Left lung (tissue), 4 donors: ENCODE measurements at regions not wholly inside any gene's neighbourhood (a gene's known extent, or its start where the extent isn't known, plus 50 kb on each side); places are given as distances from the start of the nearest gene placed in this dataset.

Experiments used
- ATAC-seq: fragments of 200-7000 bp; cut with Tn5 transposase; one replicate; pipeline ENCODE4 v1.9.1; 2020; ENCODE audit warnings: moderate library complexity
- DNase-seq, 4 donors: peaks; one replicate each; pipeline ENCODE4 v3.0.0-alpha.2; 2013 to 2020
- H3K27ac ChIP-seq, 2 donors: fragments of 200-600 bp; sonication (generic) in 1 of 2; one replicate each; pipeline versions ENCODE4 v1.5.0 to v1.8.0; 2020 to 2021
- H3K27me3 ChIP-seq, 2 donors: fragments of 200-600 bp; sonication (generic) in 1 of 2; one replicate each; pipeline versions ENCODE4 v1.5.0 to v1.8.0; 2020 to 2021
- H3K36me3 ChIP-seq, 2 donors: fragments of 200-600 bp; sonication (generic) in 1 of 2; one replicate each; pipeline versions ENCODE4 v1.5.0 to v1.8.0; 2020 to 2021
- H3K4me1 ChIP-seq, 2 donors: fragments of 200-600 bp; one replicate each; pipeline ENCODE4 v1.8.0; 2021
- H3K4me3 ChIP-seq, 2 donors: fragments of 200-600 bp; sonication (generic) in 1 of 2; one replicate each; pipeline versions ENCODE4 v1.5.0 to v1.8.0; 2020 to 2021; ENCODE audit warnings: mild to moderate bottlenecking in 1 of 2
- H3K9me3 ChIP-seq, 2 donors: fragments of 200-600 bp; sonication (generic) in 1 of 2; one replicate each; pipeline versions ENCODE4 v1.5.0 to v1.8.0; 2020 to 2021
- CTCF ChIP-seq, 2 donors: fragments of 200-600 bp; sonication (generic) in 1 of 2; IDR thresholded peaks; one replicate each; pipeline versions ENCODE4 v1.5.0 to v1.8.0; 2021; ENCODE audit warnings: antibody characterized with exemption in 2 of 2
- intact Hi-C, 2 donors: fragments of 100-400 bp; cut with DNase I; formaldehyde crosslinking; loops; one replicate each; pipeline versions ENCODE4 v1.11.2 to v1.14.2; 2022
- donor health status: DM: no; HTN: yes; CAD: no.
- donor health status: DM: no; HTN: no; CAD: no.

DNA sequence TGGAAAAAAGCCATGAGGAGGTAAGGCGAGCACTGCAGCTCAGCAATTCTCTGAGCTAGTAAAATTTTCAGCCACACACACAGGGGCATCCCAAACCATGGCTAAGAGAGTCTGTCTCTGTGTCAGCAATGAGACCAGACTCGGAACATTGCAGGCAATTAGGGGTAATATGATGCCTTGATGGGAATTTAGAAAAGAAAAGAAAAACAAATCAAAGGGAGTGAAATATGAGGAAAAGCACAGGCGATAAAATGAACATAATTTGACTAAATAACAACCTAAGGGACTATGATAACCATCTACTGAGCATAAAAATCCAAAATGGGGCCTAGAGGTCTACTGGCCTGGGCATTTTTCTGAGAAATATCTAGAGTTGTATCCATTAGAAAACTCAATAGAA lies 546.0 kb upstream of the PSMD7 start:
- H3K36me3 ChIP-seq = no peaks in the 10 kb centered on the region
- TF ChIP-seq CTCF (IDR thresholded peaks at IDR 0.05) = no peak
- no peak overlapping the region for H3K4me3 ChIP-seq
- H3K27me3 ChIP-seq = no peaks in the 10 kb centered on the region
- ATAC-seq (no peak), DNase-seq (no peak)
- H3K9me3 ChIP-seq = no peaks in the 10 kb centered on the region
- H3K27ac ChIP-seq = no peak overlapping the region
- H3K4me1 ChIP-seq = no peaks in the 10 kb centered on the region
- intact Hi-C loops = no loop called here

GRCh38 chr16:73747328-73747727 lies 549.3 kb upstream of the PSMD7 start:
- H3K36me3 ChIP-seq = no peaks in the 10 kb centered on the region
- no peaks in the 10 kb centered on the region for H3K4me1 ChIP-seq
- H3K9me3 ChIP-seq = no peaks in the 10 kb centered on the region
- DNase-seq = no peak
- no peak for TF ChIP-seq CTCF (IDR thresholded peaks at IDR 0.05)
- no peak overlapping the region for H3K4me3 ChIP-seq
- intact Hi-C loops = no loop called here
- no peak overlapping the region for H3K27ac ChIP-seq
- ATAC-seq = no peak
- no peaks in the 10 kb centered on the region for H3K27me3 ChIP-seq

- H3K4me3 ChIP-seq = no peak overlapping the region
- no peaks in the 10 kb centered on the region for H3K27me3 ChIP-seq
- no peak for TF ChIP-seq CTCF (IDR thresholded peaks at IDR 0.05)
- intact Hi-C loops = no loop called here
- no peaks in the 10 kb centered on the region for H3K4me1 ChIP-seq
- H3K27ac ChIP-seq = no peak overlapping the region
- no peaks in the 10 kb centered on the region for H3K9me3 ChIP-seq
- ATAC-seq (no peak), DNase-seq (no peak)
- no peaks in the 10 kb centered on the region for H3K36me3 ChIP-seq
These were observed 550.1 kb upstream of the PSMD7 start for GRCh38 chr16:73746554-73746953.

DNA sequence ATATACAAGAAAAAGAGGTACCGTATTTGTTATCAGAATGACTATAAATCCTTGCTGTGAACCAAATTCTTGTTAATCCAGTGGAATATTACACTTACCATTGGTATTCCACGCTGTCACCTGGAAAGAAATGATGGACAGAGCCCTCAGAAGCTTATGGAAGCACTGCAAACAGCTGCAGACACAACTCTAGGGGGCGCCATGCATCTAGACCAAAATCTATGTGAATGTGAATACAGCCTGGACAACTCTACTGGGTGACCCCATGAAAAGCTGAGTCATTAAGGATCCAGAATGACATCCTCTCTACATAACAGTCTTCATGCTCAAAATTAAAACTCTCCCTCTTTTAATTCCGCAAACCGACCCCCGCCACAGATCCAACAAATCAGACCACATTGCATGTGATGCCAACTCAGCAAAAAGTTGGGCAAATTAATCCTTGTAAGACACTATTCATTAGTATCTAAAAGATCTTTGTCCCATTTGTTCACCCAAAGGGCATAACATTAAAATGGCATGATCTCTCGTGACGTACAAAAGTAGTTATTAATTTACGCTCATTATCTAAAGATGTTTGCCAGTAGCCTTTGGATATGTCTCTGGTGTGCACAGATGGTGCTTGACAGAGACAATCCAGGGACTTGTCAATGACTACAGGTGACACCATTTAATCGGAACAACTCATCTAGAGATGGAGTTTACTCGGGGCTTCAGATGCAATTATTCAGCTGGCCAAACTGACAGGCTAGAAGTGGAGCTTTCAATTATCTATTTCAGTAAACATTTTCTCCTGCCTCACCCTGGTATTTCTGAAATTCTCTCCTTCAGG lies 552.7 kb upstream of the PSMD7 start:
- intact Hi-C loops = no loop called here
- DNase-seq = no peak
- TF ChIP-seq CTCF (IDR thresholded peaks at IDR 0.05) = no peak
- no peaks in the 10 kb centered on the region for H3K9me3 ChIP-seq
- ATAC-seq = no peak
- no peaks in the 10 kb centered on the region for H3K36me3 ChIP-seq
- H3K4me1 ChIP-seq = no peaks in the 10 kb centered on the region
- H3K27me3 ChIP-seq = no peaks in the 10 kb centered on the region
- H3K27ac ChIP-seq = no peak overlapping the region
- no peak overlapping the region for H3K4me3 ChIP-seq

DNA sequence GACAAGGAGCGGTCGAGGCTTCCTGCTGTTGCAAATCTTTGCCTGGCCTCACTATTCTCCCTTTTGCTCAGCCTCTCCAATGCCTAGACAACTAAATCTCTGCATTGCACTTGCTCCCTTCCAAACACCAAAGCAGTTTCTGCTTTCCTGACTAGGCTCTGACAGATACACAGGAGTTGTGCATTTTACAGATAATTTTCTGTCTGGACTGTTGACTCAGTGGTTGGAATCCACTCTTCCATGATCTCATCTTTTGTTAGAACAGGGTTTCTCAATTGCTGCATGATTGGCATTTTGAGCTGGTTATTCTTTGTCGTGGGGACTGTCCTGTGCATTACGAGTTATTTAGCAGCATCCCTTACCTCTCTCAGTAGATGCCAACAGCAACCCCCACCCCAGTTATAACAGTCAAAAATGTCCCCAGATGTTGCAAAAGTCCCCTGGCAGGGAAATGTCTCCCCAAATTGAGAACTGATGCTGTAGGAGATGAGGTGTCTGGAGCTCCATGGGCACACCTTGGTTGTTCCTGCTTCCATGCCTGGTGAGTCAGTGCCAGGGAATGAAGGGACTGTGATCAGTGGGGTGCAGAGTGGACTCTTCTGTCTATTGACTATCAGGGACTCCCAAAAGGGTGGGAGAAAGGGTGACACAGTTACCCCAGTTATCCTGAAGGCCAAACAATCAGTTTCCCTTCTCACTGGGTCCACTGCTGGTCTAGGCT lies 557.4 kb upstream of the PSMD7 start:
- Histone ChIP-seq H3K36me3 (no peaks in the 10 kb centered on the region), H3K9me3 (no peaks in the 10 kb centered on the region), H3K27me3 (no peaks in the 10 kb centered on the region), H3K4me1 (no peaks in the 10 kb centered on the region), H3K4me3 (no peak overlapping the region), H3K27ac (no peak overlapping the region)
- TF ChIP-seq CTCF (IDR thresholded peaks at IDR 0.05) = no peak
- no peak for ATAC-seq
- intact Hi-C loops = no loop called here
- DNase-seq = no peak
